ENCODE measurements at regions not wholly inside any gene's neighbourhood (a gene's known extent, or its start where the extent isn't known, plus 50 kb on each side); places are given as distances from the start of the nearest gene placed in this dataset.

DNA sequence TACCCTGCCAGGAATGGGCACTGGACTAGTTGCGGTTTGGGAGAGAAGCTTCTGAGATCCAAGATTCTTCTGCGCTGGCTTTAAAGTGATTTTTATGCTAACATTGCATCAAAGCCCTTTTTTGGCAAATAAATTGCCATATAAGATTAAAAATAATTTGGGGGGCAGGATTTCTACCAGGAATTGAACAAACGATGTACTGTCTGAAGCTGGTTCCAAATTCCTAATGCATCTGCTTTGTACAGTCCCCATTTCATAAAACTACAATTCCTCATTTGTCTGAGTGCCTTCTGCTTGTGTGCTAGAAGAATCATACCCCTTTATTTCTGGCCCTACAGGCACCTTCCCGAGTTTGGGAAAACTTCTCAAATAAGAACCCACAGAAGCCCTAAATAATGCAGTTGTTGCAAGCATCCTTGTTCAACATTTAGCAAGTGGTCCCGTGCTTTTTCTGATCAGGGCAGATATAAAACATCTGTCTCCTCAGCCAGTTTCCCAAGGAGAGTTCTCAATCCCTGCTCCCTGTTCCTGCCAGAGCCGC, 349.7 kb downstream of the PTEN start:
- Histone ChIP-seq H3K4me2 (ENCODE audit: low read length) (no peak overlapping the region), H3K27ac (ENCODE audit: low read depth, low read length) (no peak overlapping the region), H3K36me3 (ENCODE audit: control insufficient read depth, low read length) (no peaks in the 10 kb centered on the region), H3K27me3 (ENCODE audit: control insufficient read depth, low read length) (no peaks in the 10 kb centered on the region), H3K9me2 (replicated peaks; ENCODE audit: control insufficient read depth, low read length) (no peaks in the 10 kb centered on the region), H3K9me3 (ENCODE audit: control insufficient read depth, insufficient read depth, low read length) (no peaks in the 10 kb centered on the region), H3K79me2 (ENCODE audit: control insufficient read depth, low read length) (no peaks in the 10 kb centered on the region), H3K4me1 (ENCODE audit: control insufficient read depth, low read length) (no peaks in the 10 kb centered on the region), H3F3A (ENCODE audit: control insufficient read depth, insufficient read depth) (no peaks in the 10 kb centered on the region), H4K20me1 (ENCODE audit: control insufficient read depth, insufficient read depth, low read depth, low read length) (no peaks in the 10 kb centered on the region), H3K4me3 (ENCODE audit: low read length) (no peak overlapping the region)
- no peak for TF ChIP-seq EZH2phosphoT487 (IDR thresholded peaks at IDR 0.05; ENCODE audit: borderline replicate concordance, low read length)
- TF ChIP-seq, protein P1, sequence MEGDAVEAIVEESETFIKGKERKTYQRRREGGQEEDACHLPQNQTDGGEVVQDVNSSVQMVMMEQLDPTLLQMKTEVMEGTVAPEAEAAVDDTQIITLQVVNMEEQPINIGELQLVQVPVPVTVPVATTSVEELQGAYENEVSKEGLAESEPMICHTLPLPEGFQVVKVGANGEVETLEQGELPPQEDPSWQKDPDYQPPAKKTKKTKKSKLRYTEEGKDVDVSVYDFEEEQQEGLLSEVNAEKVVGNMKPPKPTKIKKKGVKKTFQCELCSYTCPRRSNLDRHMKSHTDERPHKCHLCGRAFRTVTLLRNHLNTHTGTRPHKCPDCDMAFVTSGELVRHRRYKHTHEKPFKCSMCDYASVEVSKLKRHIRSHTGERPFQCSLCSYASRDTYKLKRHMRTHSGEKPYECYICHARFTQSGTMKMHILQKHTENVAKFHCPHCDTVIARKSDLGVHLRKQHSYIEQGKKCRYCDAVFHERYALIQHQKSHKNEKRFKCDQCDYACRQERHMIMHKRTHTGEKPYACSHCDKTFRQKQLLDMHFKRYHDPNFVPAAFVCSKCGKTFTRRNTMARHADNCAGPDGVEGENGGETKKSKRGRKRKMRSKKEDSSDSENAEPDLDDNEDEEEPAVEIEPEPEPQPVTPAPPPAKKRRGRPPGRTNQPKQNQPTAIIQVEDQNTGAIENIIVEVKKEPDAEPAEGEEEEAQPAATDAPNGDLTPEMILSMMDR (IDR thresholded peaks at IDR 0.05; ENCODE audit: low read depth, low read length, poor library complexity, severe bottlenecking) = no peak

DNA sequence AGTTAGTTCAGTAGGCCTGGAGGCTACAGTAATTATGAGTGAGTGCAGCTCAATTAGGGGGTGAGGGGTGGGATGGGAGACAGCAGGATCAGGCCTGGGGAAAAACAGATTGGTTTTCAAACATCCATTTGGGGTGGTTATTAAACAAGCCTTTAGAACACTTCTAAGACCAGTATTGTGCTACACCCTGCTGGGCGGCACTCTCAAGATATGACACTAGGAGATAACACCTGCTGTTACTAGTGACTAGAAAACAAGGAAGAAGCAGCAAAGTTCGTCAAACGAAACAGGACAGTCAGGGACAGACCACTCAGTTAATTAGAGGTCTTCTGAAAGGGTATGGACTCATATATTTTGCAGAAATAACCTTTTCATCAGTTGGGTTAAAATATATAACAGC, 353.6 kb downstream of the PTEN start:
- Histone ChIP-seq H3K9me2 (replicated peaks; ENCODE audit: control insufficient read depth, low read length) (no peaks in the 10 kb centered on the region), H3K4me1 (ENCODE audit: control insufficient read depth, low read length) (no peaks in the 10 kb centered on the region), H3F3A (ENCODE audit: control insufficient read depth, insufficient read depth) (no peaks in the 10 kb centered on the region), H3K9me3 (ENCODE audit: control insufficient read depth, insufficient read depth, low read length) (no peaks in the 10 kb centered on the region), H3K27ac (ENCODE audit: low read depth, low read length) (no peak overlapping the region), H4K20me1 (ENCODE audit: control insufficient read depth, insufficient read depth, low read depth, low read length) (no peaks in the 10 kb centered on the region), H3K4me2 (ENCODE audit: low read length) (no peak overlapping the region), H3K27me3 (ENCODE audit: control insufficient read depth, low read length) (no peaks in the 10 kb centered on the region), H3K36me3 (ENCODE audit: control insufficient read depth, low read length) (no peaks in the 10 kb centered on the region), H3K79me2 (ENCODE audit: control insufficient read depth, low read length) (no peaks in the 10 kb centered on the region), H3K4me3 (ENCODE audit: low read length) (no peak overlapping the region)
- TF ChIP-seq, protein P1 (IDR thresholded peaks at IDR 0.05; ENCODE audit: low read depth, low read length, poor library complexity, severe bottlenecking) = no peak
- TF ChIP-seq EZH2phosphoT487 (IDR thresholded peaks at IDR 0.05; ENCODE audit: borderline replicate concordance, low read length) = no peak

DNA sequence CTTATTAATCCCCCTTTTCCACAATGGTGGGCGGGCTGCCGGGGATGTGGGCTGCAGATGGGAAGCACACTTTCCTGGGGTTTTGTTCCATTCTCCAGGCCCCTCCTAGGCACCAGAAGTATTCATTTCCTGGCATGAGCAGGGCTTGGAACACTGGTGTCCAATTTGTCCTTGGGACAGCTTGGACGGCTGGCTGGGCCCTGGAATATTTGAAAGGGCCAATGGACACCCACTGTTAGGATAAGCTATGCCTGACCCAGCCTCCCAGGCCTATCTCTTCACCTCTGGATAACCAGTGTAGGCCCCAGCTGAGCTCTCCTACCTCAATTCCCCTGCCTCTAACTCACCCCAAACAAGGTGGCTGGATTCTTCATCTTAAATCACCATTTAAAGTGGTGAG, 354.9 kb downstream of the PTEN start:
- Histone ChIP-seq H4K20me1 (ENCODE audit: control insufficient read depth, insufficient read depth, low read depth, low read length) (no peaks in the 10 kb centered on the region), H3K27ac (ENCODE audit: low read depth, low read length) (no peak overlapping the region), H3K4me1 (ENCODE audit: control insufficient read depth, low read length) (no peaks in the 10 kb centered on the region), H3K4me2 (ENCODE audit: low read length) (no peak overlapping the region), H3K79me2 (ENCODE audit: control insufficient read depth, low read length) (no peaks in the 10 kb centered on the region), H3K9me3 (ENCODE audit: control insufficient read depth, insufficient read depth, low read length) (no peaks in the 10 kb centered on the region), H3F3A (ENCODE audit: control insufficient read depth, insufficient read depth) (no peaks in the 10 kb centered on the region), H3K9me2 (replicated peaks; ENCODE audit: control insufficient read depth, low read length) (no peaks in the 10 kb centered on the region), H3K36me3 (ENCODE audit: control insufficient read depth, low read length) (no peaks in the 10 kb centered on the region), H3K4me3 (ENCODE audit: low read length) (no peak overlapping the region), H3K27me3 (ENCODE audit: control insufficient read depth, low read length) (no peaks in the 10 kb centered on the region)
- TF ChIP-seq, protein P1 (IDR thresholded peaks at IDR 0.05; ENCODE audit: low read depth, low read length, poor library complexity, severe bottlenecking) = no peak
- TF ChIP-seq EZH2phosphoT487 (IDR thresholded peaks at IDR 0.05; ENCODE audit: borderline replicate concordance, low read length) = no peak

Data from DOHH2 (cell line).